ENCODE measurements at regions not wholly inside any gene's neighbourhood (a gene's known extent, or its start where the extent isn't known, plus 50 kb on each side); places are given as distances from the start of the nearest gene placed in this dataset.

- TF ChIP-seq EZH2 (IDR thresholded peaks at IDR 0.05; ENCODE audit: borderline replicate concordance, low read depth, low read length, poor library complexity, severe bottlenecking): no peak
- TF ChIP-seq, protein P1, sequence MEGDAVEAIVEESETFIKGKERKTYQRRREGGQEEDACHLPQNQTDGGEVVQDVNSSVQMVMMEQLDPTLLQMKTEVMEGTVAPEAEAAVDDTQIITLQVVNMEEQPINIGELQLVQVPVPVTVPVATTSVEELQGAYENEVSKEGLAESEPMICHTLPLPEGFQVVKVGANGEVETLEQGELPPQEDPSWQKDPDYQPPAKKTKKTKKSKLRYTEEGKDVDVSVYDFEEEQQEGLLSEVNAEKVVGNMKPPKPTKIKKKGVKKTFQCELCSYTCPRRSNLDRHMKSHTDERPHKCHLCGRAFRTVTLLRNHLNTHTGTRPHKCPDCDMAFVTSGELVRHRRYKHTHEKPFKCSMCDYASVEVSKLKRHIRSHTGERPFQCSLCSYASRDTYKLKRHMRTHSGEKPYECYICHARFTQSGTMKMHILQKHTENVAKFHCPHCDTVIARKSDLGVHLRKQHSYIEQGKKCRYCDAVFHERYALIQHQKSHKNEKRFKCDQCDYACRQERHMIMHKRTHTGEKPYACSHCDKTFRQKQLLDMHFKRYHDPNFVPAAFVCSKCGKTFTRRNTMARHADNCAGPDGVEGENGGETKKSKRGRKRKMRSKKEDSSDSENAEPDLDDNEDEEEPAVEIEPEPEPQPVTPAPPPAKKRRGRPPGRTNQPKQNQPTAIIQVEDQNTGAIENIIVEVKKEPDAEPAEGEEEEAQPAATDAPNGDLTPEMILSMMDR (conservative IDR thresholded peaks at IDR 0.05; ENCODE audit: low read depth, low read length): no peak
Observed at GRCh38 chr2:7601990-7602389, 684.8 kb downstream of the RNF144A start.
